Testis (tissue), 2 donors: ENCODE measurements at regions not wholly inside any gene's neighbourhood (a gene's known extent, or its start where the extent isn't known, plus 50 kb on each side); places are given as distances from the start of the nearest gene placed in this dataset.

Experiments used
- POLR2A ChIP-seq: fragments of 450-650 bp; IDR thresholded peaks from one replicate; pipeline ENCODE4 v1.6.1; 2017; ENCODE audit warnings: antibody characterized with exemption, mild to moderate bottlenecking, moderate library complexity
- TF ChIP-seq, protein P1 (sequence below), 3 experiments: fragments of 450-650 bp in 2 of 3; fragments of 200-600 bp in 1 of 3; sonication (generic) in 1 of 3; IDR thresholded peaks; one replicate each; pipeline ENCODE4 v1.5.1; 2016 to 2019; ENCODE audit warnings: antibody characterized with exemption in 3 of 3, mild to moderate bottlenecking in 2 of 3, moderate library complexity in 1 of 3

DNA sequence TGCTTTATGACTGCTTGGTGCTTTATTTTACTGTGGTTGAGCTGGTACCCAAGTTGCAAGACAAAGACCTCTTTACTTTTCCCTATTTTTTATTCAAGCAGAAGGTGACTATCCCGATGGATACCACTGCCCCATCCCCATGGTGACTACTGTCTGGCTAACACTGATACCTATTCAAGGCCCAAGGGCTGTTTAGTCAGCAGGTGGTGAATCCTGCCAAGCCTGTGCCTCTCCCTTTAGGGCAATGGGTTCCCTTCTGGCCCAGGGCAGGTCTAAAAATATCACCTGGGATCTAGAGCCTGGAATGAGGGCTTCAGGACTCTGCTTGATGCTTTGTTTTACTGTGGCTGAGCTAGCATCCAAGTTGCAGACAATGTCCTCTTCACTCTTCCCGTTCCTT, 510.0 kb upstream of the GRAMD2B start:
- TF ChIP-seq, protein P1, sequence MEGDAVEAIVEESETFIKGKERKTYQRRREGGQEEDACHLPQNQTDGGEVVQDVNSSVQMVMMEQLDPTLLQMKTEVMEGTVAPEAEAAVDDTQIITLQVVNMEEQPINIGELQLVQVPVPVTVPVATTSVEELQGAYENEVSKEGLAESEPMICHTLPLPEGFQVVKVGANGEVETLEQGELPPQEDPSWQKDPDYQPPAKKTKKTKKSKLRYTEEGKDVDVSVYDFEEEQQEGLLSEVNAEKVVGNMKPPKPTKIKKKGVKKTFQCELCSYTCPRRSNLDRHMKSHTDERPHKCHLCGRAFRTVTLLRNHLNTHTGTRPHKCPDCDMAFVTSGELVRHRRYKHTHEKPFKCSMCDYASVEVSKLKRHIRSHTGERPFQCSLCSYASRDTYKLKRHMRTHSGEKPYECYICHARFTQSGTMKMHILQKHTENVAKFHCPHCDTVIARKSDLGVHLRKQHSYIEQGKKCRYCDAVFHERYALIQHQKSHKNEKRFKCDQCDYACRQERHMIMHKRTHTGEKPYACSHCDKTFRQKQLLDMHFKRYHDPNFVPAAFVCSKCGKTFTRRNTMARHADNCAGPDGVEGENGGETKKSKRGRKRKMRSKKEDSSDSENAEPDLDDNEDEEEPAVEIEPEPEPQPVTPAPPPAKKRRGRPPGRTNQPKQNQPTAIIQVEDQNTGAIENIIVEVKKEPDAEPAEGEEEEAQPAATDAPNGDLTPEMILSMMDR (IDR thresholded peaks at IDR 0.05), result no peak
- no peak for TF ChIP-seq POLR2A
